Uterus (tissue), 2 donors: ENCODE measurements at regions not wholly inside any gene's neighbourhood (a gene's known extent, or its start where the extent isn't known, plus 50 kb on each side); places are given as distances from the start of the nearest gene placed in this dataset.

Experiments
- CTCF ChIP-seq, 4 experiments: fragments of 200-600 bp in 2 of 4; fragments of 450-650 bp in 2 of 4; sonication (generic) in 2 of 4; IDR thresholded peaks; one replicate each; pipeline ENCODE4 v1.5.1; 2016 to 2019; ENCODE audit warnings: antibody characterized with exemption in 4 of 4, mild to moderate bottlenecking in 2 of 4, moderate library complexity in 1 of 4
- POLR2A ChIP-seq, 2 donors: fragments of 450-650 bp; IDR thresholded peaks; one replicate each; pipeline ENCODE4 v1.6.1; 2016; ENCODE audit warnings: antibody characterized with exemption in 2 of 2, mild to moderate bottlenecking in 1 of 2, moderate library complexity in 1 of 2

- TF ChIP-seq CTCF (IDR thresholded peaks at IDR 0.05) (no peak), POLR2A (IDR thresholded peaks at IDR 0.05) (no peak)
These were observed 280.9 kb upstream of the TCF4 start for GRCh38 chr18:55868909-55869308.
